Hepatocyte (in vitro differentiated cells): ENCODE measurements at regions not wholly inside any gene's neighbourhood (a gene's known extent, or its start where the extent isn't known, plus 50 kb on each side); places are given as distances from the start of the nearest gene placed in this dataset.

Experiments used
- EZH2 ChIP-seq: fragments of 200-600 bp; sonication (generic); IDR thresholded peaks from 2 replicates; pipeline ENCODE4 v1.6.1; 2016; ENCODE audit warnings: antibody characterized with exemption, mild to moderate bottlenecking, borderline replicate concordance
- TF ChIP-seq, protein P1 (sequence below): fragments of 200-600 bp; sonication (generic); IDR thresholded peaks from 2 replicates; pipeline ENCODE4 v1.5.1; 2016; ENCODE audit warnings: antibody characterized with exemption, mild to moderate bottlenecking; ENCODE audit not compliant: poor library complexity

DNA sequence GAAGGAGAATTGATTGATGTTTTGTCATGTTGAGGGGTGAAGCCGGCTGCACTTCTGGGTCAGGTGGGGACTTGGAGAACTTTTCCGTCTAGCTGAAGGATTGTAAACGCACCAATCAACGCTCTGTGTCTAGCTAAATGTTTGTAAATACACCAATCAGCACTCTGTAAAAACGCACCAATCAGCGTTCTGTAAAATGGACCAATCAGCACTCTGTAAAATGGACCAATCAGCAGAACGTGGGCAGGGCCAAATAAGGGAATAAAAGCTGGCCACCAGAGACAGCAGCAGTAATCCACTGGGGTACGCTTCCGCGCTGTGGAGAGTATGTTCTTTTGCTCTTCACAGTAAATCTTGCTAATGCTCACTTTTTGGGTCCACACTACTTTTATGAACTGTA, 384.1 kb downstream of the FOXG1 start:
- TF ChIP-seq, protein P1, sequence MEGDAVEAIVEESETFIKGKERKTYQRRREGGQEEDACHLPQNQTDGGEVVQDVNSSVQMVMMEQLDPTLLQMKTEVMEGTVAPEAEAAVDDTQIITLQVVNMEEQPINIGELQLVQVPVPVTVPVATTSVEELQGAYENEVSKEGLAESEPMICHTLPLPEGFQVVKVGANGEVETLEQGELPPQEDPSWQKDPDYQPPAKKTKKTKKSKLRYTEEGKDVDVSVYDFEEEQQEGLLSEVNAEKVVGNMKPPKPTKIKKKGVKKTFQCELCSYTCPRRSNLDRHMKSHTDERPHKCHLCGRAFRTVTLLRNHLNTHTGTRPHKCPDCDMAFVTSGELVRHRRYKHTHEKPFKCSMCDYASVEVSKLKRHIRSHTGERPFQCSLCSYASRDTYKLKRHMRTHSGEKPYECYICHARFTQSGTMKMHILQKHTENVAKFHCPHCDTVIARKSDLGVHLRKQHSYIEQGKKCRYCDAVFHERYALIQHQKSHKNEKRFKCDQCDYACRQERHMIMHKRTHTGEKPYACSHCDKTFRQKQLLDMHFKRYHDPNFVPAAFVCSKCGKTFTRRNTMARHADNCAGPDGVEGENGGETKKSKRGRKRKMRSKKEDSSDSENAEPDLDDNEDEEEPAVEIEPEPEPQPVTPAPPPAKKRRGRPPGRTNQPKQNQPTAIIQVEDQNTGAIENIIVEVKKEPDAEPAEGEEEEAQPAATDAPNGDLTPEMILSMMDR = no peak
- no peak for TF ChIP-seq EZH2
